ENCODE measurements at regions not wholly inside any gene's neighbourhood (a gene's known extent, or its start where the extent isn't known, plus 50 kb on each side); places are given as distances from the start of the nearest gene placed in this dataset.
"Not testable (repeated sequence)": the region's sequence is repeated elsewhere in the genome, so short reads cannot be mapped to it uniquely, and the experiment has no call there.

GRCh38 chr7:50246551-50246950 is 58.0 kb upstream of the IKZF1 start:
- H3K27ac ChIP-seq (ENCODE audit: extremely low read length, insufficient read depth, low read length), result no peak overlapping the region
- no peak overlapping the region for H2AFZ ChIP-seq (ENCODE audit: low read length)
- H4K20me1 ChIP-seq (ENCODE audit: insufficient read depth, low read length), result no peaks in the 10 kb centered on the region
- H3K27me3 ChIP-seq (ENCODE audit: control insufficient read depth in 1 of 2, insufficient read depth in 2 of 2, low read length in 2 of 2), result no peaks in the 10 kb centered on the region
- peaks cover 22% of the 10 kb centered on the region for H3K9me3 ChIP-seq (ENCODE audit: low read length)
- H3K9ac ChIP-seq (ENCODE audit: insufficient read depth, low read depth, low read length), result no peak overlapping the region
- H3K36me3 ChIP-seq (replicated peaks in 1 of 2; ENCODE audit: control insufficient read depth in 1 of 2, insufficient read depth in 2 of 2, low read length in 2 of 2), result no peaks in the 10 kb centered on the region
- ATAC-seq (no peak), DNase-seq (ENCODE audit: low spot score) (no peak), FAIRE-seq (no peak)
- intact Hi-C loops (cut with micrococcal nuclease; ENCODE audit: unreplicated experiment) (no loop called here), in situ Hi-C loops (cut with HindIII; ENCODE audit: extremely low pct_ligation_motif_present, low pct_unique_long_range_greater_than_20kb) (no loop called here)
- H3K4me3 ChIP-seq (replicated peaks in 1 of 3; ENCODE audit: insufficient read depth in 1 of 3, low read depth in 2 of 3, low read length in 3 of 3), result no peak overlapping the region
- peak; percentile 99 for TF ChIP-seq ZNF317 (CRISPR knock-in tag; IDR thresholded peaks at IDR 0.05)
- no peak for TF ChIP-seq SP5 (CRISPR knock-in tag; IDR thresholded peaks at IDR 0.05; ENCODE audit: borderline replicate concordance, low read depth)
- H3K4me1 ChIP-seq (ENCODE audit: insufficient read depth, low read length), result no peaks in the 10 kb centered on the region
- no peak overlapping the region for H3K4me2 ChIP-seq (ENCODE audit: low read depth, low read length)
- ChIA-PET POLR2A (no interaction called here), CTCF (ENCODE audit: low intra/inter-chr PET ratio, low total read pairs) (no interaction called here)
- no TSS peak for BruUV-seq (replicated peaks)
- WGBS (ENCODE audit: low lambda C conversion rate), result 5% methylated on average over 2 of the region's 2 CpGs
- H3K79me2 ChIP-seq (ENCODE audit: insufficient read depth, low read length), result no peaks in the 10 kb centered on the region

GRCh38 chr7:50242111-50242510 is 62.4 kb upstream of the IKZF1 start:
- intact Hi-C loops (cut with micrococcal nuclease; ENCODE audit: unreplicated experiment); FAIRE-seq; POLR2A ChIA-PET; ATAC-seq; H3K4me2 ChIP-seq (ENCODE audit: low read depth, low read length); H2AFZ ChIP-seq (ENCODE audit: low read length); DNase-seq (ENCODE audit: low spot score); H3K27me3 ChIP-seq (ENCODE audit: control insufficient read depth in 1 of 2, insufficient read depth in 2 of 2, low read length in 2 of 2); CTCF ChIA-PET (ENCODE audit: low intra/inter-chr PET ratio, low total read pairs); H3K79me2 ChIP-seq (ENCODE audit: insufficient read depth, low read length); H4K20me1 ChIP-seq (ENCODE audit: insufficient read depth, low read length); H3K27ac ChIP-seq (ENCODE audit: extremely low read length, insufficient read depth, low read length); H3K9ac ChIP-seq (ENCODE audit: insufficient read depth, low read depth, low read length); BruUV-seq (replicated peaks); H3K4me1 ChIP-seq (ENCODE audit: insufficient read depth, low read length); in situ Hi-C loops (cut with HindIII; ENCODE audit: extremely low pct_ligation_motif_present, low pct_unique_long_range_greater_than_20kb); H3K36me3 ChIP-seq (replicated peaks in 1 of 2; ENCODE audit: control insufficient read depth in 1 of 2, insufficient read depth in 2 of 2, low read length in 2 of 2); H3K4me3 ChIP-seq (replicated peaks in 1 of 3; ENCODE audit: insufficient read depth in 1 of 3, low read depth in 2 of 3, low read length in 3 of 3): not testable (repeated sequence)
- peaks cover 20% of the 10 kb centered on the region for H3K9me3 ChIP-seq (ENCODE audit: low read length)

- ATAC-seq; H2AFZ ChIP-seq (ENCODE audit: low read length); H3K27me3 ChIP-seq (ENCODE audit: control insufficient read depth in 1 of 2, insufficient read depth in 2 of 2, low read length in 2 of 2); CTCF ChIA-PET (ENCODE audit: low intra/inter-chr PET ratio, low total read pairs); H3K4me1 ChIP-seq (ENCODE audit: insufficient read depth, low read length); in situ Hi-C loops (cut with HindIII; ENCODE audit: extremely low pct_ligation_motif_present, low pct_unique_long_range_greater_than_20kb); POLR2A ChIA-PET; H3K4me2 ChIP-seq (ENCODE audit: low read depth, low read length); intact Hi-C loops (cut with micrococcal nuclease; ENCODE audit: unreplicated experiment); H3K36me3 ChIP-seq (replicated peaks in 1 of 2; ENCODE audit: control insufficient read depth in 1 of 2, insufficient read depth in 2 of 2, low read length in 2 of 2); FAIRE-seq; H3K79me2 ChIP-seq (ENCODE audit: insufficient read depth, low read length); DNase-seq (ENCODE audit: low spot score); H4K20me1 ChIP-seq (ENCODE audit: insufficient read depth, low read length); H3K27ac ChIP-seq (ENCODE audit: extremely low read length, insufficient read depth, low read length); BruUV-seq (replicated peaks); H3K4me3 ChIP-seq (replicated peaks in 1 of 3; ENCODE audit: insufficient read depth in 1 of 3, low read depth in 2 of 3, low read length in 3 of 3); H3K9ac ChIP-seq (ENCODE audit: insufficient read depth, low read depth, low read length): not testable (repeated sequence)
- H3K9me3 ChIP-seq (ENCODE audit: low read length), result peaks cover 10% of the 10 kb centered on the region
Observed at GRCh38 chr7:50240699-50241098, 63.8 kb upstream of the IKZF1 start.
